SU-DHL-6 (cell line): ENCODE measurements at regions not wholly inside any gene's neighbourhood (a gene's known extent, or its start where the extent isn't known, plus 50 kb on each side); places are given as distances from the start of the nearest gene placed in this dataset.

Source experiments
- H2AFZ ChIP-seq: fragments of 200-600 bp; sonication (generic); 2 replicates; pipeline ENCODE4 v1.6.1; 2014; ENCODE audit warnings: low read depth, mild to moderate bottlenecking, moderate library complexity, mixed read lengths, antibody characterized with exemption, low read length; ENCODE audit not compliant: severe bottlenecking
- H3F3A ChIP-seq: fragments of 200-600 bp; shearing (Covaris generic); 2 replicates; pipeline ENCODE4 v1.6.0; 2016; ENCODE audit warnings: antibody characterized with exemption, mild to moderate bottlenecking; ENCODE audit not compliant: insufficient read depth
- H3K27ac ChIP-seq: fragments of 200-600 bp; sonication (generic); 2 replicates; pipeline ENCODE4 v1.5.1; 2016; ENCODE audit warnings: low read depth, mild to moderate bottlenecking, low read length, moderate library complexity, mixed read lengths
- H3K27me3 ChIP-seq: fragments of 200-600 bp; sonication (generic), shearing (Covaris generic); 2 replicates; pipeline ENCODE4 v1.6.0; 2014; ENCODE audit warnings: mild to moderate bottlenecking, low read length
- H3K36me3 ChIP-seq: fragments of 200-600 bp; sonication (generic); 2 replicates; pipeline ENCODE4 v1.6.1; 2014; ENCODE audit warnings: mild to moderate bottlenecking, low read length, mixed read lengths
- H3K4me2 ChIP-seq: fragments of 300-600, 200-600 bp; shearing (Covaris generic), sonication (generic); 2 replicates; pipeline ENCODE4 v1.6.0; 2014; ENCODE audit warnings: low read length, low read depth, mild to moderate bottlenecking; ENCODE audit not compliant: poor library complexity, severe bottlenecking
- H3K4me3 ChIP-seq: fragments of 200-600 bp; sonication (generic); 2 replicates; pipeline ENCODE4 v1.5.1; 2014; ENCODE audit warnings: antibody characterized with exemption, low read length, mild to moderate bottlenecking, mixed read lengths; ENCODE audit not compliant: insufficient read depth, poor library complexity, severe bottlenecking
- H3K79me2 ChIP-seq: fragments of 200-600 bp; sonication (generic); 2 replicates; pipeline ENCODE4 v1.6.1; 2014; ENCODE audit warnings: mild to moderate bottlenecking, low read length, moderate library complexity; ENCODE audit not compliant: insufficient read depth
- H3K9ac ChIP-seq: fragments of 200-600 bp; sonication (generic); 2 replicates; pipeline ENCODE4 v1.7.0; 2014; ENCODE audit warnings: mild to moderate bottlenecking, low read length
- H3K9me2 ChIP-seq: fragments of 200-600 bp; sonication (generic); replicated peaks from 2 replicates; pipeline ENCODE4 v1.6.1; 2014; ENCODE audit warnings: low read length; ENCODE audit not compliant: insufficient read depth
- H3K9me3 ChIP-seq: fragments of 200-600 bp; sonication (generic); 2 replicates; pipeline ENCODE4 v1.6.1; 2014; ENCODE audit warnings: low read length, mixed read lengths; ENCODE audit not compliant: insufficient read depth
- H4K20me1 ChIP-seq: fragments of 200-600 bp; sonication (generic); 2 replicates; pipeline ENCODE4 v1.6.1; 2014; ENCODE audit warnings: low read depth, mild to moderate bottlenecking, antibody characterized with exemption, low read length, moderate library complexity, mixed read lengths
- EZH2phosphoT487 ChIP-seq: fragments of 200-600 bp; sonication (generic), shearing (Covaris generic); conservative IDR thresholded peaks from 2 replicates; pipeline ENCODE4 v1.6.1; 2018; ENCODE audit warnings: mild to moderate bottlenecking, antibody characterized with exemption, low read length, moderate library complexity, mixed read lengths
- TF ChIP-seq, protein P1 (sequence below): fragments of 200-600 bp; sonication (generic); IDR thresholded peaks from one replicate; pipeline ENCODE4 v1.5.1; 2017; ENCODE audit warnings: antibody characterized with exemption, mild to moderate bottlenecking, low read length, moderate library complexity; ENCODE audit not compliant: insufficient read depth, poor library complexity, severe bottlenecking

- Histone ChIP-seq H3F3A (no peaks in the 10 kb centered on the region), H3K79me2 (no peaks in the 10 kb centered on the region), H3K4me3 (no peak overlapping the region), H3K36me3 (no peaks in the 10 kb centered on the region), H3K9ac (no peak overlapping the region), H2AFZ (no peak overlapping the region), H3K9me2 (no peaks in the 10 kb centered on the region), H3K4me2 (no peak overlapping the region), H3K27me3 (no peaks in the 10 kb centered on the region), H3K27ac (no peak overlapping the region), H4K20me1 (no peaks in the 10 kb centered on the region), H3K9me3 (no peaks in the 10 kb centered on the region)
- TF ChIP-seq EZH2phosphoT487: no peak
- TF ChIP-seq, protein P1, sequence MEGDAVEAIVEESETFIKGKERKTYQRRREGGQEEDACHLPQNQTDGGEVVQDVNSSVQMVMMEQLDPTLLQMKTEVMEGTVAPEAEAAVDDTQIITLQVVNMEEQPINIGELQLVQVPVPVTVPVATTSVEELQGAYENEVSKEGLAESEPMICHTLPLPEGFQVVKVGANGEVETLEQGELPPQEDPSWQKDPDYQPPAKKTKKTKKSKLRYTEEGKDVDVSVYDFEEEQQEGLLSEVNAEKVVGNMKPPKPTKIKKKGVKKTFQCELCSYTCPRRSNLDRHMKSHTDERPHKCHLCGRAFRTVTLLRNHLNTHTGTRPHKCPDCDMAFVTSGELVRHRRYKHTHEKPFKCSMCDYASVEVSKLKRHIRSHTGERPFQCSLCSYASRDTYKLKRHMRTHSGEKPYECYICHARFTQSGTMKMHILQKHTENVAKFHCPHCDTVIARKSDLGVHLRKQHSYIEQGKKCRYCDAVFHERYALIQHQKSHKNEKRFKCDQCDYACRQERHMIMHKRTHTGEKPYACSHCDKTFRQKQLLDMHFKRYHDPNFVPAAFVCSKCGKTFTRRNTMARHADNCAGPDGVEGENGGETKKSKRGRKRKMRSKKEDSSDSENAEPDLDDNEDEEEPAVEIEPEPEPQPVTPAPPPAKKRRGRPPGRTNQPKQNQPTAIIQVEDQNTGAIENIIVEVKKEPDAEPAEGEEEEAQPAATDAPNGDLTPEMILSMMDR: no peak
Measured at GRCh38 chr4:167955006-167955405, 137.3 kb upstream of the ANXA10 start.

DNA sequence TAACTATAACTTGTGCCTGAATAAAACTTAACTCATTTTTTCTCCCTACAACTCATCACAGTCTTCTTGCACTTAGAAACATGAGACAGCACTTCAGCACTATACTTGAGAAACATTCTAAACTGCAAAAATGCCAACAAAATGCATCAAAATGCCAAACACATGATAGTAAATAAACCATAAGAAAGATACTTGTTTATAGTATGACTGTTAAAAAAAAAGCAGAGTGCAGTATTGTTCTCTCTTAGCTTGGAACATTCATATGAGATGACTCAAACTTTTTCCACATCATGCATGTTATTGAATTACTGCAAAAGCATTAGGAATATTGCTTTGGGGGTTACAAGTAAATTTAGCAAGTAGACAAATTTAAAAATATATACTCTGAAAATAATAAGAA lies 135.7 kb upstream of the ANXA10 start:
- Histone ChIP-seq H2AFZ (no peak overlapping the region), H3K27ac (no peak overlapping the region), H3K79me2 (no peaks in the 10 kb centered on the region), H3K9me3 (no peaks in the 10 kb centered on the region), H3K9ac (no peak overlapping the region), H3K4me2 (no peak overlapping the region), H3K4me3 (no peak overlapping the region), H3K27me3 (no peaks in the 10 kb centered on the region), H3F3A (no peaks in the 10 kb centered on the region), H4K20me1 (no peaks in the 10 kb centered on the region), H3K9me2 (no peaks in the 10 kb centered on the region), H3K36me3 (no peaks in the 10 kb centered on the region)
- TF ChIP-seq, protein P1: no peak
- no peak for TF ChIP-seq EZH2phosphoT487

- Histone ChIP-seq H3K9ac (no peak overlapping the region), H3K4me3 (no peak overlapping the region), H3K9me3 (no peaks in the 10 kb centered on the region), H3K27me3 (no peaks in the 10 kb centered on the region), H4K20me1 (no peaks in the 10 kb centered on the region), H3K36me3 (no peaks in the 10 kb centered on the region), H3F3A (no peaks in the 10 kb centered on the region), H3K79me2 (no peaks in the 10 kb centered on the region), H3K9me2 (no peaks in the 10 kb centered on the region), H3K27ac (no peak overlapping the region), H3K4me2 (no peak overlapping the region), H2AFZ (no peak overlapping the region)
- TF ChIP-seq, protein P1: no peak
- TF ChIP-seq EZH2phosphoT487: no peak
Measured at GRCh38 chr4:167964766-167965373, 127.5 kb upstream of the ANXA10 start.
